ENCODE measurements at regions not wholly inside any gene's neighbourhood (a gene's known extent, or its start where the extent isn't known, plus 50 kb on each side); places are given as distances from the start of the nearest gene placed in this dataset.
"Not testable (repeated sequence)": the region's sequence is repeated elsewhere in the genome, so short reads cannot be mapped to it uniquely, and the experiment has no call there.

DNA sequence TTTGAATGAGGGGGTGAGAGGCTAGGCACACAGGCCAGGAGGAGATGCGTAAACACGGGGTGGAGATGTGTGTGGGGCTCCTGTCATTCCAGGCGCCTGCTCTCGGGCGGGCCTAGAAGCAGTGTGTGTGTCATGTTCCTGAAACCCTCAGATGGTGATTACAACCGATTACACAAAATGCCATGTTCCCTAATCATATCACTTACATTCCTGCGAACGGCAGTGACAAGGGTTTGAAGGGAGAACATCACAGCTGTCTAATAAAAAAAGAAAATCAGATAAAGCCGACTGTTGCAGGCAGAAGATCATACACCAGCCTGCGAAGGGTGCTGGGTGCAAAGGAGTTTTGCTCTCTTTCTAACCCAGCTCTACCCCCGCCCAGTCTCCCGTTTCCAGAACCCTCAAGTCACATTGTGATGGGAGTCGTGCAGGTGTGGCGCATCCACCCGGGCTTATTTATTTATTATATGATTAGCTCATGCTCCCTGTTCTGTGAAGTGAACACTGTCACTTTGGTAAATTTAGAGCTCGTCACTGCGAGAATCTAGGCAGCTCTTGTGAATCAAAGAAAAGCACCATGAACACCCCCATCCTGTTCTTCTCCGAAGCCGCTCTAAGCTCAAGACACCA lies 140.3 kb downstream of the NR2F2 start:
- no peak for DNase-seq

- no peak for DNase-seq
These were observed 142.2 kb downstream of the NR2F2 start for GRCh38 chr15:96472681-96473080.

DNA sequence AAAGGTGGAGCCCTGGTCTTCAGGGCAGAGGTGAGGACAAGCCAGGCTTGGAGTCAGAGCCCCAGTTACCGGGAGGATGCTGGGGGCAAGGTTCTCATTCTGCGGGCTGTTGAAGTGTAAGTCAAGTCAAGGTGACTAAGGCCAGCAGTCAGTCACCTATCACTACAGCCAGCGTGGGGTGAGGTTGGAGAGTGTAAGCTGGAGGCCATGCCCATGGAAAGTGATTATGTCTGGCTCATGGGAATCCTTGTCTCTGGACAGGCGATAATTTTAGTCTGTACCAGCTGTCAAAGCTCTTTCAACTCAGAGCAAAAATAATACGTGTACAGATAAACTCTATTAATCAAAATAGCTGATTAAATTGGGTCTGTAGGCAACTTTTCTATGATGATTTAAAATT lies 143.1 kb downstream of the NR2F2 start:
- DNase-seq = no peak

GRCh38 chr15:96474231-96474664 lies 143.7 kb downstream of the NR2F2 start:
- no peak for DNase-seq

GRCh38 chr15:96477227-96477626 lies 146.7 kb downstream of the NR2F2 start:
- DNase-seq = no peak

- not testable (repeated sequence) for DNase-seq
These were observed 153.9 kb downstream of the NR2F2 start for GRCh38 chr15:96484412-96484811.

DNA sequence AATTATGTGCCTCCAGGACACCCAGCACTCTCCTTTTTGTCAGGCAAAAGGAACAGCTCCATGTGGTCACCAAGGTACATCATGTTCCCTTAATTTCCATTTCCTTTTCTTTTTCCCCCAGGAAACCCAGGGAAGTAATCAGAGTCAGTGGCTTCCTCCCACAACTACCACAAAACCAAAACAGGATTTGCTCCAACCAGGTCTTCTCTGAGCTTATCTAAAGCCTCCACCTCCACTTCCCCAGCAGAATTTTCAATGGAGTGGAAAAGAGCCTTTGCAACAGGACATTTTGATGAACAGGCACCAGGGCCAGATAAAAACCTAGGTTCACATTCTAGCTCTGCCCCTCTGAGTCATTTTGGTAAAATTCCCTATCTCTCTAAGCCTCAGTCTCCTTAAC lies 154.3 kb downstream of the NR2F2 start:
- DNase-seq = no peak

- no peak for DNase-seq
These were observed 156.7 kb downstream of the NR2F2 start for GRCh38 chr15:96487245-96487644.

DNA sequence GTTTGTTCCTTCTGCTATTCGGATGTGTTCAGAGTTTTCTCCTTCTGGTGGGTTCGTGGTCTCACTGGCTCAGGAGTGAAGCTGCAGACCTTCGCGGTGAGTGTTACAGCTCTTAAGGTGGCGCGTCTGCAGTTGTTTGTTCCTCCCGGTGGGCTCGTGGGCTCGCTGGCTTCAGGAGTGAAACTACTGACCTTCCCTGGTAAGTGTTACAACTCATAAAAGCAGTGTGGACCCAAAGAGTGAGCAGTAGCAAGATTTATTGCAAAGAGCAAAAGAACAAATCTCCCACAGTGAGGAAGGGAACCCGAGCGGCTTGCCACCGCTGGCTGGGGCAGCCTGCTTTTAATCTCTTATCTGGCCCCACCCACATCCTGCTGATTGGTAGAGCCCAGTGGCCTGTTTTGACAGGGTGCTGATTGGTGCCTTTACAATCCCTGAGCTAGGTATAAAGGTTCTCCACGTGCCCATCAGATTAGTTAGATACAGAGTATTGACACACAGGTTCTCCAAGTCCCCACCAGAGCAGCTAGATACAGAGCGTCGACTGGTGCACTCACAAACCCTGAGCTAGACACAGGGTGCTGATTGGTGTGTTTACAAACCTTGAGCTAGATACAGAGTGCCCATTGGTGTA lies 160.7 kb downstream of the NR2F2 start:
- DNase-seq = peak; percentile 17

DNA sequence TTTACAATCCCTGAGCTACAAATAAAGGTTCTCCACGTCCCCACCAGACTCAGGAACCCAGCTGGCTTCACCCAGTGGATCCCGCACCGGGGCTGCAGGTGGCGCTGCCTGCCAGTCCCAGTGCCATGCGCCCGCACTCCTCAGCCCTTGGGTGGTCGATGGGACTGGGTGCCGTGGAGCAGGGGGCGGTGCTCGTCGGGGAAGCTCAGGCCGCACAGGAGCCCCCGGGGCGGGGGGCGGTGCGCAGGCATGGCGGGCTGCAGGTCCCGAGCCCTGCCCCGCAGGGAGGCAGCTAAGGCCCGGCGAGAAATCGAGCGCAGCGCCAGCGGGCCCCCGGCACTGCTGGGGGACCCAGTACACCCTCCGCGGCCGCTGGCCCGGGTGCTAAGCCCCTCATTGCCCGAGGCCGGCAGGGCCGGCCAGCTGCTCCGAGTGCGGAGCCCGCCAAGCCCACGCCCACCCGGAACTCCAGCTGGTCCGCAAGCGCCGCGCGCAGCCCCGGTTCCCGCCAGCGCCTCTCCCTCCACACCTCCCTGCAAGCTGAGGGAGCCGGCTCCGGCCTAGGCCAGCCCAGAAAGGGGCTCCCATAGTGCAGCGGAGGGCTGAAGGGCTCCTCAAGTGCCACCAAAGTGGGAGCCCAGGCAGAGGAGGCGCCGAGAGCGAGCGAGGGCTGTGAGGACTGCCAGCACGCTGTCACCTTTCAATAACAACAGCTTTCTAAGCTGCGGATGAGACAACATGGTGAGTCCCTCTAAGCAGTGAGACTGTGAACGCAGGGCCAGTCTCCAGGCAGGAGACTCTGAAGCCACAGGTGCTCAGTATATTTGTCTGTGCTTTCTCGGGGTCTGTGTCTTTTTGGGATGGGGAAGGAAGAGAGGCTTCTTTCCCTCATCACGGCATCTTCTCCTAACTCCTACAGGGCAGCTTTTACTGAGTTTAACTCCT lies 161.5 kb downstream of the NR2F2 start:
- not testable (repeated sequence) for DNase-seq

DNA sequence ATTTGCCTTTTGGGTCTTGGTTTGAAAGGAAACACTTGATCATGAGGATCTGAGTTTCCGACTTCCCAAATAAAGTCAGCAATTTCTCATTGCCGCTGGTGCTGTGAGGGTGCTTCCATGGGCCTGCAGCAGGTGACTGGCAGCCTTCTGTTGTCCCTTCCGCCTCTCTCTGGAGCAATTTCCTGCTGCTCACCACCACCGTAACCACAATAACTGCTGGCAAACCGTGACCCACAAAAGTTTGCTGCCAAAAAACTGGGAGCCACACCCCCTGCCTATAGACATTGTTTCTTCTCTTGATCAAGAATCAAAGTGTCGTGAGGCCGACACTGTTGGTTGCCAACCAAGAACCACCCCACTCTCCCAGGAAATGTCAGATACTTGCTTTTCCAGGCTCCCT lies 164.0 kb downstream of the NR2F2 start:
- DNase-seq = no peak

DNA sequence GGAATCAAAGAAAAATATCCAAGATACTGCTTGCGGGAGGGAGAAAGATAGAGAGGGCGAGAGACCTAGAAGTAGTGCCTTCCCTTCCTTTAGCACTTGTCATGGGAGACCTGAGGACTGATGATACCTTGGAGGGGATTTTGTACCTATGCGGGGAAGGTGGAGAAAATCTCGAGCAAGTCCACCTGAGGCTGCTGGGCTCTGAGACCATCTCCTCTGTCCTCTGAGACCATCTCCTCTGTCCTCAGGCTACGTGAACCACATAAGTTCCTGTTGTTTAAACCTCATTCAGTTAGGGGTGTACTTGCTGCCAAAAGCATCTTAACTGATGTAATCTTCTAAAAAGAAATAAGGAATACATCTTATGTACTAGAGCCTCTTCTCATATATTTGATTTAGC lies 164.9 kb downstream of the NR2F2 start:
- no peak for DNase-seq

- no peak for DNase-seq
These were observed 167.5 kb downstream of the NR2F2 start for GRCh38 chr15:96497951-96498350.

- no peak for DNase-seq
These were observed 170.0 kb downstream of the NR2F2 start for GRCh38 chr15:96500508-96500907.

GRCh38 chr15:96501362-96501761 lies 170.9 kb downstream of the NR2F2 start:
- no peak for DNase-seq

- no peak for DNase-seq
These were observed 171.7 kb downstream of the NR2F2 start for GRCh38 chr15:96502196-96502595.

DNA sequence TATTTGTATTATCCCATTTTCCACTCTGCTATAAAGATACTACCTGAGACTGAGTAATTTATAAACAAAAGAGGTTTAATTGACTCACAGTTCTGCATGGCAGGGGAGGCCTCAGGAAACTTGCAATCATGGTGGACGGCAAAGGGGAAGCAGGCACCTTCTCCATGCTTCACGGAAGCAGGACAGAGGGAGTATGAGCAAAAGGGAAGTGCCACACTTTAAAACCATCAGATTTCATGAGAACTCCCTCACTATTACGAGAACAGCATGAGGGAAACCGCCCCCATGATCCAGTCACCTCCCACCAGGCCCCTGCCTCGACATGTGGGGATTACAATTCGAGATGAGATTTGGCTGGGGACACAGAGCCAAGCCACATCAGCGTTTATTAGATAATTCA lies 172.8 kb downstream of the NR2F2 start:
- DNase-seq = no peak

DNA sequence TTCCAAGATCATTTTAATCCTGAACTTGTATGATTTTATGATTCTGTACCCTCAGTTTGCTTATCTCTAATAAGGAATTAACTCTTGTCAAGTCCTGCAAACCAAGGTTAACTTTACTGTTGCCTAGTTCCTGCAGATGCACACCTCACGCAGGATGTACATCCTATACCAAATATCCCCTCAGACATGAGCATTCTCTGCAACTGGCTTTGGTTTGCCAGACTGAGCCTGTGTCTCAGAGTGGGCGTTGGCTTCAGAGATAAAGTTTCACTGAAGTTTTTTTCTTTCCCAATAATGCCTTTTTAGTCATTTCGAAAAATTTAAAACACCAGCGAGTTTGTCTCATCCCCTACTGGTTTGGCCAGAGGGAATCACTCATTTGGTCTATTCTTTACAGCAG lies 173.9 kb downstream of the NR2F2 start:
- DNase-seq = no peak

GRCh38 chr15:96505014-96505413 lies 174.5 kb downstream of the NR2F2 start:
- DNase-seq = peak; percentile 14

- peak; percentile 24 for DNase-seq
These were observed 184.2 kb downstream of the NR2F2 start for GRCh38 chr15:96514607-96515285.

GRCh38 chr15:96515371-96515770 lies 184.9 kb downstream of the NR2F2 start:
- DNase-seq = peak; percentile 31

GRCh38 chr15:96521386-96521785 lies 190.9 kb downstream of the NR2F2 start:
- no peak for DNase-seq
